Panc1 (cell line): ENCODE measurements at regions not wholly inside any gene's neighbourhood (a gene's known extent, or its start where the extent isn't known, plus 50 kb on each side); places are given as distances from the start of the nearest gene placed in this dataset.

Experiments used
- ATAC-seq: fragments of 200-7000 bp; cut with Tn5 transposase; 2 replicates; pipeline ENCODE4 v1.9.1; 2020; ENCODE audit warnings: mild to moderate bottlenecking, moderate library complexity
- BruUV-seq: library from RNA; stranded (reverse); fragments of 400-500 nt; replicated peaks from 2 replicates; lab custom pipeline; 2021; lab: Mats Ljungman, UMichigan
- CTCF ChIA-PET: fragments of 300-600 bp; sonication (Branson Sonifier 250); formaldehyde crosslinking; loops from one replicate; lab custom pipeline; 2022; ENCODE audit warnings: antibody characterized with exemption; lab: Charles Lee
- POLR2A ChIA-PET: fragments of 300-600 bp; sonication (Branson Sonifier 250); formaldehyde crosslinking; loops from one replicate; lab custom pipeline; 2022; ENCODE audit warnings: antibody characterized with exemption; lab: Charles Lee
- DNase-seq: peaks from one replicate; pipeline ENCODE4 v3.0.0-alpha.2; 2010; ENCODE audit warnings: low read depth, low spot score
- H3K27ac ChIP-seq: 2 replicates; pipeline ENCODE4 v1.5.1; 2011; ENCODE audit warnings: mild to moderate bottlenecking, low read length, inconsistent platforms
- H3K27me3 ChIP-seq: fragments of 200-500 bp; sonication (Bioruptor generic); 2 replicates; pipeline ENCODE4 v1.6.0; 2014; ENCODE audit warnings: low read length, inconsistent platforms; ENCODE audit not compliant: control insufficient read depth, insufficient read depth
- H3K36me3 ChIP-seq: fragments of 200-500 bp; sonication (Bioruptor generic); 2 replicates; pipeline ENCODE4 v1.5.1; 2014; ENCODE audit warnings: inconsistent platforms, mild to moderate bottlenecking, low read length, moderate library complexity; ENCODE audit not compliant: control insufficient read depth, insufficient read depth
- H3K4me1 ChIP-seq: 2 replicates; pipeline ENCODE4 v1.5.1; 2011; ENCODE audit warnings: inconsistent platforms, mild to moderate bottlenecking, low read length, moderate library complexity; ENCODE audit not compliant: control insufficient read depth, insufficient read depth
- H3K4me3 ChIP-seq, 2 experiments: 2 replicates each; pipeline ENCODE4 v1.5.1; 2011 to 2012; ENCODE audit warnings: low read depth in 2 of 2, low read length in 2 of 2, mild to moderate bottlenecking in 2 of 2, inconsistent platforms in 1 of 2, moderate library complexity in 1 of 2
- H3K9me3 ChIP-seq: fragments of 200-500 bp; sonication (Bioruptor generic); 2 replicates; pipeline ENCODE4 v1.5.1; 2014; ENCODE audit warnings: low read depth, mild to moderate bottlenecking, inconsistent platforms, low read length, moderate library complexity; ENCODE audit not compliant: control insufficient read depth, insufficient read depth
- POLR2AphosphoS5 ChIP-seq: IDR thresholded peaks from 2 replicates; pipeline ENCODE4 v1.6.1; 2012; ENCODE audit warnings: mild to moderate bottlenecking, low read depth, low read length, moderate library complexity
- SIN3A ChIP-seq: IDR thresholded peaks from 2 replicates; pipeline ENCODE4 v1.6.1; 2012; ENCODE audit warnings: low read depth, mild to moderate bottlenecking, low read length, moderate library complexity, borderline replicate concordance; ENCODE audit not compliant: insufficient read depth
- TCF7L2 ChIP-seq: IDR thresholded peaks from 2 replicates; pipeline ENCODE4 v1.6.1; 2011; ENCODE audit warnings: mild to moderate bottlenecking, low read depth, low read length, inconsistent platforms
- in situ Hi-C: cut with HindIII; loops from 2 replicates; pipeline ENCODE4 v1.10.0; 2016; ENCODE audit warnings: low sequenced_read_pairs, low pct_unique_long_range_greater_than_20kb
- intact Hi-C: fragments of 100-400 bp; cut with micrococcal nuclease; formaldehyde crosslinking; loops from one replicate; pipeline ENCODE4 v1.10.0; 2022; ENCODE audit not compliant: unreplicated experiment
- TF ChIP-seq, protein P1 (sequence below), 2 experiments: IDR thresholded peaks; 2 replicates each; pipeline ENCODE4 v1.6.1; 2011 to 2012; ENCODE audit warnings: low read depth in 2 of 2, control low read depth in 1 of 2, low read length in 1 of 2, mild to moderate bottlenecking in 1 of 2, moderate library complexity in 1 of 2; ENCODE audit not compliant: insufficient read depth in 1 of 2
- TF ChIP-seq, protein P2 (sequence below): fragments of 450-650 bp; IDR thresholded peaks from 2 replicates; pipeline ENCODE4 v1.5.1; 2017; ENCODE audit warnings: mild to moderate bottlenecking

DNA sequence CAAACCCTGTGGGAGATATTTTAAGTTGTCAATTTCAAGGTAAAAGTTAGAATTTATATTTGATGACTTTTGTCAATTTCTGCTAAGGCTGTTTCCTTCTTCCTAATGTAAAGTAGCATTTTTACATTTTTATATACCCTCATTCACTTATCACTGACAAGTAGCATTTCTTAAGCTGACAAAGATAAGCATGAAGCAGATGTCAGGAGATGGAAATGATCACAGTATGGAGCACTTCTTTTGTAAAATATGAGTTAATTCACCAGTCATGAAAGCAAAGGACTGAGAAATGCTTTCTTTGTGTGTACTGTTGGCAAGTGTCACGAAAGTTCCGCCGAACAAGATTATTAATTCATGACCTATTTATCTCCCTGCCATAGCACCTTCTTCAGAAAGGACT lies 503.9 kb downstream of the DNAJB9 start:
- H3K9me3 ChIP-seq: no peaks in the 10 kb centered on the region
- no peaks in the 10 kb centered on the region for H3K36me3 ChIP-seq
- H3K27me3 ChIP-seq: no peaks in the 10 kb centered on the region
- POLR2A ChIA-PET: no interaction called here
- H3K4me3 ChIP-seq: no peak overlapping the region
- DNase-seq (no peak), ATAC-seq (no peak)
- CTCF ChIA-PET: no interaction called here
- BruUV-seq: no TSS peak
- H3K27ac ChIP-seq: no peak overlapping the region
- TF ChIP-seq POLR2AphosphoS5: no peak
- no peak for TF ChIP-seq TCF7L2
- TF ChIP-seq, protein P1, sequence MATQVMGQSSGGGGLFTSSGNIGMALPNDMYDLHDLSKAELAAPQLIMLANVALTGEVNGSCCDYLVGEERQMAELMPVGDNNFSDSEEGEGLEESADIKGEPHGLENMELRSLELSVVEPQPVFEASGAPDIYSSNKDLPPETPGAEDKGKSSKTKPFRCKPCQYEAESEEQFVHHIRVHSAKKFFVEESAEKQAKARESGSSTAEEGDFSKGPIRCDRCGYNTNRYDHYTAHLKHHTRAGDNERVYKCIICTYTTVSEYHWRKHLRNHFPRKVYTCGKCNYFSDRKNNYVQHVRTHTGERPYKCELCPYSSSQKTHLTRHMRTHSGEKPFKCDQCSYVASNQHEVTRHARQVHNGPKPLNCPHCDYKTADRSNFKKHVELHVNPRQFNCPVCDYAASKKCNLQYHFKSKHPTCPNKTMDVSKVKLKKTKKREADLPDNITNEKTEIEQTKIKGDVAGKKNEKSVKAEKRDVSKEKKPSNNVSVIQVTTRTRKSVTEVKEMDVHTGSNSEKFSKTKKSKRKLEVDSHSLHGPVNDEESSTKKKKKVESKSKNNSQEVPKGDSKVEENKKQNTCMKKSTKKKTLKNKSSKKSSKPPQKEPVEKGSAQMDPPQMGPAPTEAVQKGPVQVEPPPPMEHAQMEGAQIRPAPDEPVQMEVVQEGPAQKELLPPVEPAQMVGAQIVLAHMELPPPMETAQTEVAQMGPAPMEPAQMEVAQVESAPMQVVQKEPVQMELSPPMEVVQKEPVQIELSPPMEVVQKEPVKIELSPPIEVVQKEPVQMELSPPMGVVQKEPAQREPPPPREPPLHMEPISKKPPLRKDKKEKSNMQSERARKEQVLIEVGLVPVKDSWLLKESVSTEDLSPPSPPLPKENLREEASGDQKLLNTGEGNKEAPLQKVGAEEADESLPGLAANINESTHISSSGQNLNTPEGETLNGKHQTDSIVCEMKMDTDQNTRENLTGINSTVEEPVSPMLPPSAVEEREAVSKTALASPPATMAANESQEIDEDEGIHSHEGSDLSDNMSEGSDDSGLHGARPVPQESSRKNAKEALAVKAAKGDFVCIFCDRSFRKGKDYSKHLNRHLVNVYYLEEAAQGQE (IDR thresholded peaks at IDR 0.05; ENCODE audit: insufficient read depth in 1 of 2, low read depth in 2 of 2, low read length in 1 of 2): no peak
- no peaks in the 10 kb centered on the region for H3K4me1 ChIP-seq
- in situ Hi-C loops (no loop called here), intact Hi-C loops (no loop called here)

DNA sequence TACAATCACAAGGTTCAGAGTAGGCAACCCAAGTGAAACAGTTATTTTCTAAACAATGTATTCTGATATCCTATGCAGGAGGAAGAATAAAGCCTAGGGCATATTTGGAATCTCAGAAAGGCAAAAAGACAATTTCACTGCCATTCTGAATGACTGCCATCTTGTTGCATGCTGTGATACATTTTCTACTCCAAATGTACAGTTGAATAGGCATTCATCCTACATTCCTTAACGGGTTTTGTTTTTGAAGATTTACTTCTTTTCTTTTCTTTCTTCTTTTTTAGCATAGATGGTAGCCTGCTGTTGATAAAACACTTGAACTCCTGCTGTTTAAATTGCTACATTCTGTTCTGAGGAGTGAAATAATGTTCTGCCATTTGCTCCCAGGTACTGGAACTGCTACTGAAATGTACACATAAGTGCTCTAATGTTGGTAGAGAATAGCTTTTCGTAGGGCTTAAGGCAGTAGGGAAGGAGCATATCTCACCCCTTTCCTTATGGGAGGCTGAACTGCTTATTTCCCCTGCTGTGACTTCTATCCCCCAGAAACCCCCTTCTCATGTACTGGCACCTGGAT lies 506.8 kb downstream of the DNAJB9 start:
- no peaks in the 10 kb centered on the region for H3K9me3 ChIP-seq
- DNase-seq (no peak), ATAC-seq (no peak)
- ChIA-PET POLR2A (no interaction called here), CTCF (no interaction called here)
- H3K4me1 ChIP-seq: no peaks in the 10 kb centered on the region
- no peak overlapping the region for H3K27ac ChIP-seq
- no peaks in the 10 kb centered on the region for H3K27me3 ChIP-seq
- intact Hi-C loops (no loop called here), in situ Hi-C loops (no loop called here)
- no peaks in the 10 kb centered on the region for H3K36me3 ChIP-seq
- BruUV-seq: no TSS peak
- TF ChIP-seq, protein P2, sequence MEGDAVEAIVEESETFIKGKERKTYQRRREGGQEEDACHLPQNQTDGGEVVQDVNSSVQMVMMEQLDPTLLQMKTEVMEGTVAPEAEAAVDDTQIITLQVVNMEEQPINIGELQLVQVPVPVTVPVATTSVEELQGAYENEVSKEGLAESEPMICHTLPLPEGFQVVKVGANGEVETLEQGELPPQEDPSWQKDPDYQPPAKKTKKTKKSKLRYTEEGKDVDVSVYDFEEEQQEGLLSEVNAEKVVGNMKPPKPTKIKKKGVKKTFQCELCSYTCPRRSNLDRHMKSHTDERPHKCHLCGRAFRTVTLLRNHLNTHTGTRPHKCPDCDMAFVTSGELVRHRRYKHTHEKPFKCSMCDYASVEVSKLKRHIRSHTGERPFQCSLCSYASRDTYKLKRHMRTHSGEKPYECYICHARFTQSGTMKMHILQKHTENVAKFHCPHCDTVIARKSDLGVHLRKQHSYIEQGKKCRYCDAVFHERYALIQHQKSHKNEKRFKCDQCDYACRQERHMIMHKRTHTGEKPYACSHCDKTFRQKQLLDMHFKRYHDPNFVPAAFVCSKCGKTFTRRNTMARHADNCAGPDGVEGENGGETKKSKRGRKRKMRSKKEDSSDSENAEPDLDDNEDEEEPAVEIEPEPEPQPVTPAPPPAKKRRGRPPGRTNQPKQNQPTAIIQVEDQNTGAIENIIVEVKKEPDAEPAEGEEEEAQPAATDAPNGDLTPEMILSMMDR: no peak
- TF ChIP-seq, protein P1 (IDR thresholded peaks at IDR 0.05; ENCODE audit: insufficient read depth in 1 of 2, low read depth in 2 of 2, low read length in 1 of 2): no peak
- TF ChIP-seq TCF7L2: no peak
- no peak for TF ChIP-seq SIN3A
- no peak for TF ChIP-seq POLR2AphosphoS5
- H3K4me3 ChIP-seq: no peak overlapping the region
